LNCaP clone FGC (cell line): ENCODE measurements at regions not wholly inside any gene's neighbourhood (a gene's known extent, or its start where the extent isn't known, plus 50 kb on each side); places are given as distances from the start of the nearest gene placed in this dataset.

Source experiments
- DNase-seq: peaks from one replicate; pipeline ENCODE4 v3.0.0-alpha.2; 2011; ENCODE audit warnings: low read depth
- H3K4me3 ChIP-seq: 2 replicates; pipeline ENCODE4 v1.5.1; 2011; ENCODE audit warnings: mild to moderate bottlenecking, low read depth, low read length, control low read depth
- TF ChIP-seq, protein P1 (sequence below): IDR thresholded peaks from 2 replicates; pipeline ENCODE4 v1.5.1; 2012; ENCODE audit warnings: mild to moderate bottlenecking; ENCODE audit not compliant: control insufficient read depth, insufficient read depth; ENCODE audit errors: extremely low read depth

GRCh38 chr4:14321723-14322122, 680.6 kb upstream of the CPEB2 start:
- TF ChIP-seq, protein P1, sequence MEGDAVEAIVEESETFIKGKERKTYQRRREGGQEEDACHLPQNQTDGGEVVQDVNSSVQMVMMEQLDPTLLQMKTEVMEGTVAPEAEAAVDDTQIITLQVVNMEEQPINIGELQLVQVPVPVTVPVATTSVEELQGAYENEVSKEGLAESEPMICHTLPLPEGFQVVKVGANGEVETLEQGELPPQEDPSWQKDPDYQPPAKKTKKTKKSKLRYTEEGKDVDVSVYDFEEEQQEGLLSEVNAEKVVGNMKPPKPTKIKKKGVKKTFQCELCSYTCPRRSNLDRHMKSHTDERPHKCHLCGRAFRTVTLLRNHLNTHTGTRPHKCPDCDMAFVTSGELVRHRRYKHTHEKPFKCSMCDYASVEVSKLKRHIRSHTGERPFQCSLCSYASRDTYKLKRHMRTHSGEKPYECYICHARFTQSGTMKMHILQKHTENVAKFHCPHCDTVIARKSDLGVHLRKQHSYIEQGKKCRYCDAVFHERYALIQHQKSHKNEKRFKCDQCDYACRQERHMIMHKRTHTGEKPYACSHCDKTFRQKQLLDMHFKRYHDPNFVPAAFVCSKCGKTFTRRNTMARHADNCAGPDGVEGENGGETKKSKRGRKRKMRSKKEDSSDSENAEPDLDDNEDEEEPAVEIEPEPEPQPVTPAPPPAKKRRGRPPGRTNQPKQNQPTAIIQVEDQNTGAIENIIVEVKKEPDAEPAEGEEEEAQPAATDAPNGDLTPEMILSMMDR = no peak
- no peak overlapping the region for H3K4me3 ChIP-seq
- no peak for DNase-seq

GRCh38 chr4:14323191-14323590, 679.1 kb upstream of the CPEB2 start:
- no peak overlapping the region for H3K4me3 ChIP-seq
- no peak for DNase-seq
- TF ChIP-seq, protein P1 = no peak

DNA sequence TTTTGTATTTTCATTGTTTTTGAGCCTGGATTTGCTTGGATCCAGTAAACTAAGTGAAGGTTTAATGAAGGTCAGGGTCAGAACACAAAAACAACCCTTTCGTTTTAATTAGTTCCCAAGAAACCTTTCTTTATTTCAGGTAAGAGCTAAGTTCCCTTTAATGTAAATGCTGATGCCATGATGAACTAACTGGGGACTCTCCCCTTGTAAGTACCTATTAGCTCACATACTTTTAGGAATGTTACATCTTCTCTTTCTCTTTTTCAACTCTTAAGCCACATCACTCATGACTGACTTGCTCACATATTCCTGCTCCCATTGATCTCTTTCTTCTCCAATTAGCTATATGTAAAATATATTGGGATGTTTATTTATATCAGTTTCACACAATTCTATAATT, 673.1 kb upstream of the CPEB2 start:
- TF ChIP-seq, protein P1 = no peak
- no peak for DNase-seq
- no peak overlapping the region for H3K4me3 ChIP-seq

DNA sequence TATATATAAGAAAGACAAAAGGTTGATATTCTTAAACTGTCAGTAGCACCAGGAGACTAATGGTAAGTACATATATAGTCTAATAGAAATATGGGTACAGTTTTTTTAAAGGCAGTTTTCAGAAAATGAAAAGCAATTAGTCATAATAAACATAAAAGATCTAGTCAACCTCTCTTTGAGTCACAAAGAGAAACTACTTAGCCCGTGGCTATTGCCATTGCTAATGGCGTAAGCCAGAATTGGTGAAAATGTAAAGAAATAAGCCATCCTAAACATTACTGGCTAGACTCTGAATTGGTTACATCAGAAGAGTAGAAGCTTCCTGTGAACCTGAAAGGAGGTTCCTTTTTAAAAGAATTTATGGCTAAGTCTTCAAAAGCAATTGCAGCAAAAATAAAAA, 668.7 kb upstream of the CPEB2 start:
- TF ChIP-seq, protein P1 = no peak
- H3K4me3 ChIP-seq = no peak overlapping the region
- no peak for DNase-seq

- DNase-seq = no peak
Measured at GRCh38 chr4:14334166-14334565, 668.1 kb upstream of the CPEB2 start.

DNA sequence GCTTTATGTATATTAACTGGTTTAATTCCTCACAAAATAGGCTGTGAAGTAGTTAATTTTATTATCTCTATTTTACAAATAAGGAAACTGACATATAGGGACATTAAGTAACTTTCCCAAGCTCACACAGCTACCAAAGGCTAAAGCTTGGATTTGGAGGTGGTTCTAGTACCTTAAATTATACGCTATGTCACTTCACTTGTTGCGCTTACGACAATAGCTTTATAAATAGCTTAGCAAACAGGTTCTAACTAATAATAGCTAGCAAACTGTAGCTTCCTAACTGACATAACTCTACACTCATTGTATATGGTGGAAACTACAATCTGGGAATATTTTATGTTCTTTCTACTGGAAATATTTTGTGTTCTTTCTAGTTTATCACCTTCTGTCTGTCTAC, 666.4 kb upstream of the CPEB2 start:
- DNase-seq = no peak
- TF ChIP-seq, protein P1 = no peak
- no peak overlapping the region for H3K4me3 ChIP-seq

More at GRCh38 chr4:14334166-14334565, 668.1 kb upstream of the CPEB2 start:
- H3K4me3 ChIP-seq = no peak overlapping the region
- TF ChIP-seq, protein P1 = no peak

DNA sequence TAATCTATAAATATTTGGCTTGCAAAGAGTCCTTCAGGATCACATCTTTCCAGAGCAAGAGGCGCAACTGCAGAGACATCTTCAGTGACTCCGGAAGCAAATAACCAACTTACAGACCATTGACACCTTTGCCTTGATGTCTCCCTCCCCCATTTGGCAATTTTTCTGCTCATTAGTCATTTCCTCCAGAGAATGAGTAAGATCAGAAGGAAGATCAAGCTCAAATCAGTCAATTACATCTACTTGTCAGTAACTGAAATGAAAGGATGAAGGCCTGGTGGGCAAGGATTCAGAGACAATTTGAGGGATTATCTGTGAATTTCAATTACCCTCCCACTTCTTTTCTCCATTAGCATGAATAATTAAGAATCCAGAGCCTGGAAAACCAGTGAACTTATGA, 665.6 kb upstream of the CPEB2 start:
- no peak overlapping the region for H3K4me3 ChIP-seq
- TF ChIP-seq, protein P1 = no peak
- no peak for DNase-seq
